Activated T-helper 2 cell treated with anti-CD3 and anti-CD28 coated beads, Interferon-gamma antibody, Interleukin-2, Interleukin-4, amounts not matched to agents 10 μg/mL and 5 μg/mL and 100 μg/mL, durations not matched to agents 14 hours and 24 hours and 36 hours (primary cell): ENCODE measurements at regions not wholly inside any gene's neighbourhood (a gene's known extent, or its start where the extent isn't known, plus 50 kb on each side); places are given as distances from the start of the nearest gene placed in this dataset.
"Not testable (repeated sequence)": the region's sequence is repeated elsewhere in the genome, so short reads cannot be mapped to it uniquely, and the experiment has no call there.

Experiments
- DNase-seq: peaks from one replicate; pipeline ENCODE4 v3.0.0; 2021; ENCODE audit warnings: low spot score
- H3K27ac Mint-ChIP-seq: one replicate; pipeline ENCODE4 v1.8.0; 2021; ENCODE audit warnings: mixed read lengths
- H3K27me3 Mint-ChIP-seq: one replicate; pipeline ENCODE4 v1.8.0; 2021; ENCODE audit warnings: low read depth, mixed read lengths
- H3K36me3 Mint-ChIP-seq: one replicate; pipeline ENCODE4 v1.8.0; 2021; ENCODE audit warnings: low read depth, mixed read lengths
- H3K4me1 Mint-ChIP-seq: one replicate; pipeline ENCODE4 v1.8.0; 2021; ENCODE audit warnings: low read depth, mixed read lengths
- H3K4me3 Mint-ChIP-seq: one replicate; pipeline ENCODE4 v1.8.0; 2021; ENCODE audit warnings: low read depth, mild to moderate bottlenecking, moderate library complexity, mixed read lengths
- H3K9me3 Mint-ChIP-seq: one replicate; pipeline ENCODE4 v1.8.0; 2021; ENCODE audit warnings: mixed read lengths
- intact Hi-C: fragments of 100-400 bp; cut with micrococcal nuclease; formaldehyde crosslinking; loops from one replicate; pipeline ENCODE4 v1.15.1; 2023

DNA sequence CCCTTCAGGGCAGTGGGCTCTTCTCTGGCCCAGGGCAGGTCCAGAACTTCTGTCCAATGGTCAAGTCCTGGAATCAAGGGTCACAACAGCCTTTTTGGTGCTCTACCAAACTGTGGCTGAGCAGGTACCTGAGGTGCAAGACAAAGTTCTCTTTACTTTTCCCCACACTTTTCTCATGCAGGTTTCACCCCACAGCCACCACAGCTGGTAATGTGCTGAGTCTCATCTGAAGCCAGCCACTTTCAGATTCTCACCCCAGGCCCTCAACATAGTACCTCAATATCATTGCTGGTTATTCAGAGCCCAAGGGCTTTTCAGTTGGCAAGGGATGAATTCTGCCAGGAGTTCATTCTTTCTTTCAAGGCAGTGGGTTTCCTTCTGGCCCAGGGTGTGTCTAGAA lies 426.0 kb downstream of the TECRL start:
- peaks cover 34% of the 10 kb centered on the region for H3K9me3 Mint-ChIP-seq
- H3K27me3 Mint-ChIP-seq, result no peaks in the 10 kb centered on the region
- no peak overlapping the region for H3K4me3 Mint-ChIP-seq
- H3K36me3 Mint-ChIP-seq, result no peaks in the 10 kb centered on the region
- DNase-seq, result no peak
- no peak overlapping the region for H3K27ac Mint-ChIP-seq
- no peaks in the 10 kb centered on the region for H3K4me1 Mint-ChIP-seq
- intact Hi-C loops, result no loop called here

DNA sequence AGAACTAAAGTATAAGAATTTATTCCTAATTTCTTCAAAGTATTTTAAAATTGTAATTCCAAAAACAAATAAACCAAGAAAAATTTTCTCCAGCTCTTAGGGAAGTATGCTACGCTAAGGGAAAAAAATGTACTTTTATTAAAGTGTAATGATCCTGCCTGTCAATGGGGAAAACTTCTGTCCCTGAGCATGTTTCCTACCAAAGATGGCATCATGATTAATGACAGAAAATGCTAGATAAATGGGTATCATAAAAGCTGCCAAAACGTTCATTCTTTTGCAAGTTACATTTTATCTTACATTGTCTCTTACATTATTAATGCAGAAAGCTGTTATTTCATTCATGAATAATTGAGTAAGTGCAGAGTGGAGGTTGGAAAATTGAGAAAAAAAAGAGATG lies 443.4 kb downstream of the TECRL start:
- H3K27ac Mint-ChIP-seq, result no peak overlapping the region
- peaks cover 21% of the 10 kb centered on the region for H3K9me3 Mint-ChIP-seq
- H3K27me3 Mint-ChIP-seq, result no peaks in the 10 kb centered on the region
- DNase-seq, result no peak
- H3K4me3 Mint-ChIP-seq, result no peak overlapping the region
- intact Hi-C loops, result no loop called here
- no peaks in the 10 kb centered on the region for H3K4me1 Mint-ChIP-seq
- no peaks in the 10 kb centered on the region for H3K36me3 Mint-ChIP-seq

DNA sequence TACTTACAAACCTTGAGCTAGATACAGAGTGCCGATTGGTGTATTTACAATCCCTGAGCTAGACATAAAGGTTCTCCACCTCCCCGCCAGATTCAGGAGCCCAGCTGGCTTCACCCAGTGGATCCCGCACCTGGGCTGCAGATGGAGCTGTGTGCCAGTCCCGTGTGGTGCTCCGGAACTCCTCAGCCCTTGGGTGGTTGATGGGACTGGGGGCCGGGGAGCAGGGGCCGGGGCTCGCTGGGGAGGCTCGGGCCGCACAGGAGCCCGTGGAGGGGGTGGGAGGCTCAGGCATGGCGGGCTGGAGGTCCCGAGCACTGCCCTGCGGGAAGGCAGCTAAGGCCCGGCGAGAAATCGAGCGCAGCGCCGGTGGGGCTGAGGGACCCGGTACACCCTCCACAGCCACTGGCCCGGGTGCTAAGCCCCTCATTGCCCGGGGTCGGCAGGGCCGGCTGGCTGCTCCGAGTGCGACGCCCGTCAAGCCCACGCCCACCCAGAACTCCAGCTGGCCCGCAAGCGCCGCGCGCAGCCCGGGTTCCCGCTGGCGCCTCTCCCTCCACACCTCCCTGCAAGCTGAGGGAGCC lies 466.5 kb downstream of the TECRL start:
- H3K36me3 Mint-ChIP-seq, H3K27me3 Mint-ChIP-seq, intact Hi-C loops, DNase-seq, H3K4me3 Mint-ChIP-seq, H3K4me1 Mint-ChIP-seq, H3K27ac Mint-ChIP-seq: not testable (repeated sequence)
- peaks cover 22% of the 10 kb centered on the region for H3K9me3 Mint-ChIP-seq

DNA sequence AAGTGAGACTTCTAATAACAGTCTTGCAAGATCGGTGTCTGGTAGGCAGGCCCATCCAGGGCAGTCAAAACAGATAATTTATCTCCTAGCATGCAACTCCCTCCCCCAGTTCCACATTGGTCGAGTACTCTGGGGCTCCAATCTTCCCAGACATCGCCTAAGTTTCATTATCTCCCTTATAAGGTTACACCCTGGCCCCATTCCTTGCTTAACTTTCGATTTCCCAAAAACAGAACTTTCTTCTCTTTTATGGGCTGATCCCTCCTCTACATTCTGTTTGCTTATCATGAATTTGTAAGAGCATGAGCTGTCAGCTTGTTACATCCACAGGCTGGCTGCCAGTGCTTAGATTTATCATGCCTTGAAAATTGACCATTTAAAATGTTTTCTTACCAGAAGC lies 471.3 kb downstream of the TECRL start:
- Mint-ChIP-seq H3K36me3 (no peaks in the 10 kb centered on the region), H3K27me3 (no peaks in the 10 kb centered on the region), H3K4me1 (no peaks in the 10 kb centered on the region), H3K27ac (no peak overlapping the region), H3K9me3 (peaks cover 18% of the 10 kb centered on the region), H3K4me3 (no peak overlapping the region)
- intact Hi-C loops, result no loop called here
- no peak for DNase-seq

DNA sequence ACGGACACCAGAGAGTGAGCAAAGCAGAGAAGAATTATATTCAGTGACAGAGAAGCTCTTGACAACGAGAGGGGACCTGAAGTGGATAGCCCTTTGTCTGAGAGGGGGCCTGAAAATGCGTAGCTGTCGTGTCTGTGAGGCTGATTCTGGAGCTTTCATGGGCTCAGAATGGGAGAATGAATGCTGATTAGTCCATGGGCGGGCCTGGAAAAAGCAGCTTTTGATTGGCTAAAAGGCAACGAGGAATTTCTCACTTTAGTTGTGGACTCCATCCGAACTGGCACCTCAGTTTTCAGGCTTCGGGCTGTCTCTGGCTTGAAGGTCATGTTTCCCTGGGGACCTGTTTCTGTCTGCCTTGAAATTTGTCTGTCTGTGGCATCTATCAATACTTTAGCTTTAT lies 487.1 kb downstream of the TECRL start:
- intact Hi-C loops, result no loop called here
- Mint-ChIP-seq H3K4me1 (no peaks in the 10 kb centered on the region), H3K36me3 (no peaks in the 10 kb centered on the region), H3K27me3 (no peaks in the 10 kb centered on the region), H3K4me3 (no peak overlapping the region), H3K9me3 (peaks cover 32% of the 10 kb centered on the region), H3K27ac (no peak overlapping the region)
- no peak for DNase-seq

DNA sequence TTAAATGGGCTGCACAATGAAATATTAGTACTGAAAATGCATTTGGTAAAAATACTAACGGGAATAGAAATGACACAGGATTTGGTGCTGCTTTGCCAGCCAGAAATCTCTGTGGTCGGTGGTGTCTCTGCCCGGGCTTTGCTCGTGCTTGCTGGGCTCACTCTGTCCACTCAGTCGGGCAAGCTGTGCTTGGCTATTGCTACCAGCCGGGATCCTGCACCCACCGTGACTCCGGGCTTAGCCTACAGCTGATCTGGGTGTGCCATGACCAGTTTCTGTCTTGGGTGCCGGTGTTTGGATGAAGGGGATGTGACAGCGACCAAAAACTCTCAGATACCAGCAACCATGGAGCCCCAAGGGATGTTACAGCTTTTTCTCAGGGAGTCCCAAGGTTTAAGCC lies 487.7 kb downstream of the TECRL start:
- no peak for DNase-seq
- intact Hi-C loops, result no loop called here
- no peaks in the 10 kb centered on the region for H3K27me3 Mint-ChIP-seq

DNA sequence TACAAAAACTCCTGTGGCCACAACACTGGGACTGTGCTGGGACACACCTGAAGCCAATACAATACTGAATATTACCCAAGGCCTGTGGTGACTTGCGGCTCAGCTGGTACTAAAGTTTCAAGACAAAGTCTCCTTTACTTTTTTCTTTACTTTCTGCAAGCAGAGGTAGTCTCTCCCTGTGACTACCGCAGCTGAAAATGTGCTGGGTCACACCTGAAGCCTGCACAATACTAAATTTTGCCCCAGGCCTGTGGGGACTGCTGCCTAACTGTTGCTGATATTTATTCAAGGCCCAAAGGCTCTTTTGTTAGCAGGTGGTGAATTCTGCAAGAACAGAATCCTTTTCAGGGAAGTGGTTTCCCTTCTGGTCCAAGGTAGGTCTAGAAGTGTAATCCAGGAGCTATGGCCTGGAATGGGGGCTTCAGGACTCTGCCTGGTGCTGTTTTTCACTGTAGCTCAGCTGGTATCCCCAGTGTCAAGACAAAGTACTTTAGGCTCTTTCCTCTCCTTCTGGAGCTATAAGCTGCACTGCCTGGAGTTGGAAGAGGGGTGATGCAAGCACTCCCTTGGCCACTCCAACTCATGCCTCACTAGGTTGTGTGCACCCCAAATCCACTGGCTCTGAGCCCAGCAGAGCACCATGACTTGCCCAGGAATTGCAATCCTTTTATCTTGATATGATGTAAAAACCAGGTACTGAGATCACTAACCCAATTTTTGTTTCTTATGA lies 489.4 kb downstream of the TECRL start:
- H3K27me3 Mint-ChIP-seq, result no peaks in the 10 kb centered on the region
- H3K9me3 Mint-ChIP-seq, result peaks cover 30% of the 10 kb centered on the region
- H3K4me3 Mint-ChIP-seq, result no peak overlapping the region
- no peak for DNase-seq
- H3K4me1 Mint-ChIP-seq, result no peaks in the 10 kb centered on the region
- no peak overlapping the region for H3K27ac Mint-ChIP-seq
- no peaks in the 10 kb centered on the region for H3K36me3 Mint-ChIP-seq
- intact Hi-C loops, result no loop called here

More for the DNA sequence above, 487.7 kb downstream of the TECRL start:
- no peaks in the 10 kb centered on the region for H3K36me3 Mint-ChIP-seq
- no peak overlapping the region for H3K4me3 Mint-ChIP-seq
- H3K9me3 Mint-ChIP-seq, result peaks cover 38% of the 10 kb centered on the region
- no peak overlapping the region for H3K27ac Mint-ChIP-seq
- no peaks in the 10 kb centered on the region for H3K4me1 Mint-ChIP-seq

DNA sequence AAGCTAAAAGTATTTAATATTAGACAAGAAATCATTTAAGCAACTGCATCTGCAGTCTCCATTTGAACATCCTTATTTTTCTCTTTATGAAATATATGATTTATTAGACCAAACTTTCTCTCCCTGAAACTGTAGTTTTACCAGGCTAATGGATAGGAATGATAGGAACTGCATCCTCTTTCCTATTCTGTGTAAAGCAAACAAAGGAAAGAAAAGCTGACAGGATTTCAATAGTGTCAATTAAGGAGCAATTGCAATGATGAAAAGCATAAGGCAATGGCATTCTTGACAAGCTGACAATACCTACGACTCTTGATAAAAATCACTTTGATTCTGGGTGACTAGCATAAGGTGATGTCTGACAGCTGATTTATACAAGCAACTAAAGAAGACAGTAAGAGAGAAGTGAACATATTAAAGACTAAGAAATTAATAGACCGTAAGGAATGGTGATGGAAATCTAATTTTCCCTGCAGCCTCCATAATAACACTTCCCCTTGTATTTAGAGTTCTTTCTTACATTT lies 502.5 kb downstream of the TECRL start:
- H3K27me3 Mint-ChIP-seq, result no peaks in the 10 kb centered on the region
- H3K36me3 Mint-ChIP-seq, result no peaks in the 10 kb centered on the region
- H3K9me3 Mint-ChIP-seq, result peaks cover 13% of the 10 kb centered on the region
- H3K4me3 Mint-ChIP-seq, result no peak overlapping the region
- H3K27ac Mint-ChIP-seq, result no peak overlapping the region
- intact Hi-C loops, result no loop called here
- no peaks in the 10 kb centered on the region for H3K4me1 Mint-ChIP-seq
- no peak for DNase-seq

DNA sequence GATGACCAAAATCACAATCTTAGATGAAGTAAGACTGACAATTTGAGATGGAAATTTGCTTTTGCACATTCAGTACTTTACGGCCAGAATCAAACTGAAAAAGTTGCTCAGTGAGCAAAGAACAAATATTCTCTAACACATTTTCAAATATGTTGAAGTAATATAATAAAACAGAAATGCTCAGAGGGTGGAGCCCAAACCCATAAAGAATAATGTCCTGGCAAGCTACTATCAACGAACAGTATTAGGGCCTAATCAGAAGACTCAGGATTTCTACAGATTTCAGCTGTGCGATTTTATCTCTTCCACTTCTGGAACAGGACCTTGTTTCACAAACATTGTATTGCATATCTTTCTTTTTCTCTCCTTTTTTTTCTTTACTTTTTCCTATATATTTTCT lies 505.0 kb downstream of the TECRL start:
- intact Hi-C loops, result no loop called here
- Mint-ChIP-seq H3K9me3 (peaks cover 28% of the 10 kb centered on the region), H3K27ac (no peak overlapping the region), H3K4me3 (no peak overlapping the region), H3K36me3 (no peaks in the 10 kb centered on the region), H3K4me1 (no peaks in the 10 kb centered on the region), H3K27me3 (no peaks in the 10 kb centered on the region)
- DNase-seq, result no peak

DNA sequence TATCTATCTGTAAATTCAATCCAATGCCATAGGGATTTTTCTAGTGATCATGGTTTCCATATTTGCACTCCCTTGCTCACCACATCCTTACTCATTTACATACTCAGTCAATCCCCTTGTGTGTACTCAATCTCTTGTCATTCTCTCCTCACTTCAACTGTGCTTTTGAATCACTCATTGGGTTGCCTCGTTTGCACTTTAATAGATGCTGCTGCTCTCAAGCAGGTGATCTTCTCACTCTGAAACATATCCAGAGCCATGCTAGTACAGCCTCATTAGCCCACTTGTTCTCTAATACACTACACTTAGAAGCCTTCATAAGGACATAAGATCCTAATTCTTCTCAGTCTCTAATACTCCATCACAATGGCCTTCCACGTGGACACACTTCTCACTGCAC lies 507.9 kb downstream of the TECRL start:
- H3K9me3 Mint-ChIP-seq, result peaks cover 32% of the 10 kb centered on the region
- H3K4me1 Mint-ChIP-seq, result no peaks in the 10 kb centered on the region
- no peaks in the 10 kb centered on the region for H3K36me3 Mint-ChIP-seq
- H3K27me3 Mint-ChIP-seq, result no peaks in the 10 kb centered on the region
- H3K4me3 Mint-ChIP-seq, result no peak overlapping the region
- H3K27ac Mint-ChIP-seq, result no peak overlapping the region
- no peak for DNase-seq
- intact Hi-C loops, result no loop called here

DNA sequence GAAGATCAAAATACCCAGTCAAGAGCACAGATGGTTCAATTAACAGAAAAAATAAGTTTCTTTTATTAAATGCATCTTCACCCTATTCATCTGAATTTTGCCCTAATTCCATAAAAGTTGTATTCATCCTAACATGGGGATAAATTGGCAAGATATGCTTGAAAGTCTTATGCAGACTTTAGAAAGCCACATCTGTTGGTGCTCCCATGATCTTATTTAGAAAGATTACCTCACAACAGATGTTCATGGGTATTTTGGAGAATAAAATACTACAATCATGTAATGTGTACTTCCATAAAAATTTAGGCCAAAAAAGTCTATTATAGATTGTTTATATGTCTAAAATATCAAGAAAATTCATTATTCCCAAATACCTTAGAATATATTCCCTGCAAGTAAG lies 510.3 kb downstream of the TECRL start:
- peaks cover 36% of the 10 kb centered on the region for H3K9me3 Mint-ChIP-seq
- H3K27ac Mint-ChIP-seq, result no peak overlapping the region
- H3K27me3 Mint-ChIP-seq, result no peaks in the 10 kb centered on the region
- H3K4me1 Mint-ChIP-seq, result no peaks in the 10 kb centered on the region
- intact Hi-C loops, result no loop called here
- no peak overlapping the region for H3K4me3 Mint-ChIP-seq
- H3K36me3 Mint-ChIP-seq, result no peaks in the 10 kb centered on the region
- no peak for DNase-seq

DNA sequence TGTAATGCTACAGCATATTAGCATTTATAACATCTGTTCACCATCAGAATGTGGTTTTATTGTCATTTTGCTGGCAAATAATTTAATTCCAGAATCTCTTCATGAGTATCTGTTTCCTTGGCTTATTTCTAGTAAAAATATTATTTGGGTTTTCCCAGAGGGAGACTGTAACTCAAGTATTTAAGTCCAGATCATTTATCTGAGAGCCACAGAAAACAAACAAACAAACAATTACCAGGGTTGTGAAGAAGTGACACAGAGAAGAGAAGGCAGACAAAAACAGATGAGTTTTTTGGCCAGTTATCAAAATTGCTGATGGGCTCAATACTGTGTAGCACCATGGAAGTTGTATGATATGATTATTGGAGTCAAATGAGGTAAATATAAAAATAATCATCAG lies 515.1 kb downstream of the TECRL start:
- Mint-ChIP-seq H3K36me3 (no peaks in the 10 kb centered on the region), H3K4me1 (no peaks in the 10 kb centered on the region), H3K4me3 (no peak overlapping the region), H3K9me3 (peaks cover 40% of the 10 kb centered on the region), H3K27me3 (no peaks in the 10 kb centered on the region), H3K27ac (no peak overlapping the region)
- DNase-seq, result no peak
- intact Hi-C loops, result no loop called here

DNA sequence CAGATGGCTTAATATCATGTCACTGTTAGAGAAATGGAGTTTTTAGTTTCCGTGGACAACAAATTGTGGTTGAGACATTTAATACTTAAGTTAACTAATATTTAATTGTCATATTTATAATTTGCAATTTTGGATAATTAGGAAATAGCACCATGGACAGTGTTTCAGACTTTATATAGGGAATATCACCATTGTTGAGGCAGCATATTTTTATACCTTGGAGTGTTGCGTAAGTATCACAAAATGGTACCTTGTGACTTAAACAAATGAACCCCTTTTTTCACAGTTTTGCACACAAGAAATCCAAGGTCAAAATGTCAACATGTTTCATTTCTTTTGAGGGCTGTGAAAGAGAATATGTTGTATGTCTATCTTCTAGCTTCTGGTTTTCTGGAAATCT lies 539.9 kb downstream of the TECRL start:
- no peak overlapping the region for H3K4me3 Mint-ChIP-seq
- intact Hi-C loops, result no loop called here
- no peak for DNase-seq
- H3K36me3 Mint-ChIP-seq, result no peaks in the 10 kb centered on the region
- H3K27me3 Mint-ChIP-seq, result no peaks in the 10 kb centered on the region
- H3K27ac Mint-ChIP-seq, result no peak overlapping the region
- H3K4me1 Mint-ChIP-seq, result no peaks in the 10 kb centered on the region
- H3K9me3 Mint-ChIP-seq, result peaks cover 20% of the 10 kb centered on the region
